HG03159 (cell line): ENCODE measurements at regions not wholly inside any gene's neighbourhood (a gene's known extent, or its start where the extent isn't known, plus 50 kb on each side); places are given as distances from the start of the nearest gene placed in this dataset.
A peak's percentile ranks its signal among the peaks of the same experiment; 100 is the strongest.

Experiments used
- ATAC-seq: cut with Tn5 transposase; IDR thresholded peaks from one replicate; pipeline ENCODE4 v1.9.1; 2021; ENCODE audit warnings: mild to moderate bottlenecking, moderate library complexity; ENCODE audit not compliant: unreplicated experiment

GRCh38 chr9:90948156-90948555 lies 146.5 kb downstream of the SYK start:
- ATAC-seq = no peak

GRCh38 chr9:90950600-90950999 lies 149.0 kb downstream of the SYK start:
- no peak for ATAC-seq

- ATAC-seq = no peak
These were observed 151.6 kb downstream of the SYK start for GRCh38 chr9:90953200-90953599.

GRCh38 chr9:90953805-90954204 lies 152.2 kb downstream of the SYK start:
- ATAC-seq = no peak

GRCh38 chr9:90956026-90956810 lies 154.6 kb downstream of the SYK start:
- ATAC-seq = no peak

GRCh38 chr9:90958328-90958727 lies 156.7 kb downstream of the SYK start:
- no peak for ATAC-seq

GRCh38 chr9:90960941-90961340 lies 159.3 kb downstream of the SYK start:
- ATAC-seq = no peak

DNA sequence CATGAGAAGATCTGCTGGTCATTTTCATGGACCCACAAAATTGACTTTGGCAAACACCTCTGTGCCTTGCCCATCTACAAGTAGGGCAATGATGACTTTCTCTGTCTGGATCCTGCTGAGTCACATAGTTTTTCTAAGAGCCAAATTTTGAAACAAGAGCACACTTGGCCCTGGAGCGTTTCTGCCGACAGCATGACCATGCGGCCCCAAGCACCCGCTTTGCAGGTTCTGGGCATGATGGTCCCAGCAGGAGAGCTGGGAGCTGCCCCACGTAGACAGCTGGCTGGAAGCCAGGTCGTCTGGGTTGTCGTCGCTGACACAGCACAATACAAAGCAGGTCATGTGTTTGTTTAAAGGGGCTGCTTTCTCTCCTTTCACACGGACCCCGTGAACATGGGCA lies 159.8 kb downstream of the SYK start:
- ATAC-seq = no peak

DNA sequence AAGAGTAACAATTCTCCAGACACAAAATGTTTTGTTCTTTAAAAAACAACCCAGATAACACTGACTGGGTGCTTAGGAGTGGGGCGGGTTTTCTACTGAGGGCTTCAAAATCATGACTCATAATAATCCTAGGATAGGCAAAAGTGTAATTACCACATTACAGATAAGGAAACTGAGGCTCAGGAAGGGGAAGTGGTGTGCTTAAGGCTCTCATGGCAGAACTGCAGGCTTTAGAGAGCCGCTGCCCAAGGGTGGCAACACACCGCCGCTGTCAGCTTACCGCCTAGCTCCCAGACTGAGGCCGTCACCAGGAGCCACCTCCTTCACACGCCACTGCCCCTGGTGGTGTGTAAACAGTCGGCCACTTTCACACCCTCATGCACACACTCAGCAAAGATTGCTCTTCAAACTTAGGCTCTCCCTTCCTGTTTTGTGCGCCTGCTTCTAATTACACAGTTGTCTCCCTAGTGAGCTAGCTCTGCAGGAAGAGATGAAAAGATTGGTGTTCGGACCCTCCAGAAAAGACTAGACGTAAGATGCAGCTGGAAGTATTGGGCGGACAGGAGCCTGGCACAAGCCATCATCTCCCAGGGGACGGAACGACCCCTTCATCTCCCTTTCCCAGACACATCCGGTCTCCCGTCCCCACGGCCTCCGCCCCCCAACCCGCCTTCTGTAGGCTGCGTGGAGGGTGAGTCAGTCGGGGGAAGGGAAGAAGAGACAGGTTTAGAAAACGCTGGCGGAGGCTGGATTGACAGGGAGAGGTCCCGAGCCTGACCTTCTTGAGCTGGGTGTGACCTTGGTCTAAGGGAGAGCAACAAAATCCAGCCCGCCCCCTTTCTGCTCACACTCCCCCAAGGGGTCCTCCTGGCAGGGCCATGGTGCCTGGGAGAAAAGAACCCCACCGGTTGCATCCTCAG lies 162.7 kb downstream of the SYK start:
- no peak for ATAC-seq

DNA sequence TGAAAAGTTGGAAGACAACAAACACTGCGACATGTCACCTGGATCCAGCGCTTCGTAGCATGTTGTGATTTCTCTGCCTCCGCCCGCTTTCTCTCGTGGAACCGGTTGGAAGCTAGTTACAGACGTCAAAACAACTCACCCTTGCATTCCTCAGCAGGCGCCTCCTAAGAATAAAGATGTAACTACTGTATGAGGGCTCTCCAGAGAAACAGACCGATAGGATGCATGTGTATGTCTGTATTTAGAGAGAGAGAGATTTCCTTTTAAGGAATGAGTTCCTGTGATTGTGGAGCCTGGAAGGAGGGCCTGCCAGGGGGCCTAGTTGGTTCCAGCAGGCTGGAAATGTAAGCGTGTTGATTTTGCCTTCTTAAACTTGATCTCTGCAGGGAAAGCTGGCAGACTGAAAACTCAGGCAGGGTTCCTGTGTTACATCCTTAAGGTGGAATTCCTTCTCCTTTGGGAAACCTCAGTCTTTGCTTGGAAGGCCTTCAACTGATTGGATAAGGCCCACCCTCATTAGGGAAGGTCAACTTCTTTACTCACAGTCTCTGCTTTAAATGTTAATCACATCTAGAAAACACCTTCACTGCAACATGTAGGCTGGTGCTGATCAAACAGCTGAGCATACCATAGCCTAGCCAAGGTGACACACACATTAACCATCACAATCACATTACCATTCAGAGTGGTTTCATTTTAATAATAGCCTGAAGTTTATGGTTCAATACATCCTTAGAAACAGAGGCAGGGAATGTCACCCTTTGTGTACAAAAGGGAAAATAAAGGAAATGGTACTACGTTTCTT lies 163.8 kb downstream of the SYK start:
- no peak for ATAC-seq

GRCh38 chr9:90966031-90966290 lies 164.3 kb downstream of the SYK start:
- no peak for ATAC-seq

DNA sequence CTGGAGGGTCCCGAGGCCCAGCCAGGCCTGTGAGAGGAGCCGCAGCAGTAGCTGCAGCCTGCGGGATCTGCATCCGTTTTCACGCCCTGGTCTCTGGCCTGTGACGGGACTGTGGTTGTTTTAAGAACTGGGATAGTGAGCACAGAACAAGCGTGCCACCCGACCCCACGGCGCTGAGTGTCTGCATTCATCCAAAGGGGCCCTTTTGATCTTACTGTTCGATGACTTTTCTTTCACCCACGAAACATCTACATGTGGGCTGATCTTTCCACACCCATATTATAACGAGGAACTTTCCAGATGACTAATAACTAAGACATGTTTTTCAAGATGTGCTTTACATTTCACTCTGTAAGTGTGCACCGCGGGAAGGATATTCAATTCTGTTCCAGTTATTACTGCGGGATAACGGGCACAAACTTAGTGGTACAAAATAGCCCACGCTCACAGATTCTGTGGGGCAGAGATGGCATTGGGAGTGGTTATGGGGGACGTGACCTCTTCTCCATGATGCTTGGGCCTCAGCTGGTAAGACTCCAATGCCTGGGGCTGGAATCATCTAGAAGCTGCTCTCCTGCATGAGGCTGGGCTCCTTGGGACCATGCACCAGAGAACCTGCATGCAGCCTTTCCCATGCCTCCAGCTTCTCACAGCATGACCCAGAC lies 165.0 kb downstream of the SYK start:
- no peak for ATAC-seq

DNA sequence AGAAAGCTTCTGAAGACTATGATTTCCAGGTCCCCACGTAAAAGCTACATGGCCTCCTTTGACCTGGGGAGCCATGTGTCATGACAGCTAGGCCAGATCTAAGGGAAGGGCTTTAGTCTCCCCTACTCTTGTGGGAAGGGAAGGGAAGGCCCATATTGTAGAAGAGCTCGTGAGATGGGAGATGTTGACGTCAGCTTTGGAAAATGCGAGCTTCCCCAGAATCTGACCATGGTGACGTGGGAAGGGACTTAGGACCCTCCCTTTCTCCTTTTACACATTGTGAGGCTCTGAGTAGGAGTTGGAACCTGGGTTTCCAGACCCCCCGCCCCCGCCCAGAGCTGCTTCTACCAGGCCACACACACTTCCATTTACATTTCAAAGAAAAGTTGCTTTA lies 165.5 kb downstream of the SYK start:
- no peak for ATAC-seq

- ATAC-seq = no peak
These were observed 167.5 kb downstream of the SYK start for GRCh38 chr9:90969021-90969675.

DNA sequence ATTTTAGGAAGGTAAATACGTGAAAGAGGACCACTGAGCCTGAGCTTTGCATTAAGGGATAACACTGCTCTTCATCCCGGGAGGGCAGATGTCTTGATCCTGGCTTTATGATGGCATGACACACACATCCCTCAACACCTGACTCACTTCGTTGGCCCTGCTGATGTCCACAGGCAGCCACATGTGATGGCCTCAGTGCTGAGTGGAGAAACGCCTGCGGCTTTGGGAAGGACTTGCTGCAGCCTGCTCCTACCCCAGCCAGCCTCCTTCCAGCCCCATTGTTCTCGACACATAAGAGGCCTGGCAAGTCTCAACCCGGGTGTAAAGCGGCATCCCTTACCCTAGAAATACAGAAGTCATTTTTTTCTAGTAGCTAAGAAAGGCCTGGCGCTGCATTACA lies 169.0 kb downstream of the SYK start:
- ATAC-seq = no peak

DNA sequence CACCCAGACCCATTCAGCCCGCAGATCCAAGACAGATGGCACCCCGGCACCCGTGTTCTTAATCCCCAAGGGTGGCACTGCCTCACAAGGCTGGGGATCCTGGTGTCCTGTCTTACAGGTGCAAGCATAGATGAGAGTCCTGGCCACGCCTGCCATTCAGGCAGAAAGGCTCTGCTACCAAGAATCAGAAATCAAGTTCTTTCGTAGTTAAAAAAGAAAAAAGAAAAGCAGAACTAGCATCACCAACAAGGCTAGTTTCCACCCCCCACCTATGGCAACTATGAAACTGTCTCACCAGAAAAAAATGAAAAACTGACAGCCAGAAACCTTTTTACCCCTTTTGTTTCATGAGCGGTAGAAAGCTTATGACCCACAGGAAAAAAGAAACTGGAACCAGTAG lies 170.4 kb downstream of the SYK start:
- ATAC-seq = peak; percentile 68

GRCh38 chr9:90974016-90974415 lies 172.4 kb downstream of the SYK start:
- ATAC-seq = no peak

DNA sequence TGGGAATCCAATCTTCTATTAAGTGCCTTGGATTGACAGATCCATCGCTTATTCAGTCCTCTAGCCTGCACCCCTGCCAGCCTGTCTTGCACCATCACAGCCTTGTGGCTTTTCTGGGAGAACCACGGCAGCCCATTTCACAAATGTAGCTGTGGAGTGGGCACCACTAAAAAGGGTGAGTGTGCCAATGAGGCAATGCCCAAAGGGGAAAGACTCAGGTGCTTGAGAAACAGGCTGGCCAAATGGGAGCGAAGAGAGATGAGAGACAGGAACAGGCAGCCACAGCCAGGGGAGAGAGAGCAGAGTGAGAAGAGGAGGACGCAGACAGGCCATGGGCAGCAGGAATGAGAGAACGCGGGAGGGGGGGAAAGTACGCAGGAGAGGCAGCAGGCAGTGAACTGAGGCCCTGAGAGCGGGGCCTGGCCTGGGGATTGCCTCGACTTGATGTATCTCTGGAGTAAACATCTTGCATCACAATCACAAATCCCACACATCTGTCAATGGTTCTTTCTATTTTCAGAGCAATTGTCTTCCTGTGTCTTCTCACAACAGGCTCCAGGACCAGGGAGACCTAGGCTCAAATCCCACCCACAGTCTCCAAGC lies 173.1 kb downstream of the SYK start:
- no peak for ATAC-seq

- no peak for ATAC-seq
These were observed 174.3 kb downstream of the SYK start for GRCh38 chr9:90975781-90976538.
